ENCODE measurements at regions not wholly inside any gene's neighbourhood (a gene's known extent, or its start where the extent isn't known, plus 50 kb on each side); places are given as distances from the start of the nearest gene placed in this dataset.
A peak's percentile ranks its signal among the peaks of the same experiment; 100 is the strongest.

- no peaks in the 10 kb centered on the region for H3K9me3 Mint-ChIP-seq (ENCODE audit: unreplicated experiment)
- peaks cover 38% of the 10 kb centered on the region for H3K4me1 Mint-ChIP-seq (ENCODE audit: unreplicated experiment)
- H3K27me3 Mint-ChIP-seq (ENCODE audit: unreplicated experiment), result no peaks in the 10 kb centered on the region
- TF ChIP-seq CTCF (IDR thresholded peaks at IDR 0.05), result no peak
- no peak overlapping the region for H3K27ac Mint-ChIP-seq (ENCODE audit: unreplicated experiment)
- no peak for DNase-seq (ENCODE audit: extremely low spot score, unreplicated experiment)
- H3K4me3 Mint-ChIP-seq (ENCODE audit: unreplicated experiment), result no peak overlapping the region
- H3K36me3 Mint-ChIP-seq (ENCODE audit: unreplicated experiment), result no peaks in the 10 kb centered on the region
Observed at GRCh38 chr14:84085493-84085892, 1444.5 kb upstream of the FLRT2 start.

- Mint-ChIP-seq H3K9me3 (ENCODE audit: unreplicated experiment) (no peaks in the 10 kb centered on the region), H3K27me3 (ENCODE audit: unreplicated experiment) (no peaks in the 10 kb centered on the region), H3K4me1 (ENCODE audit: unreplicated experiment) (peaks cover 38% of the 10 kb centered on the region), H3K36me3 (ENCODE audit: unreplicated experiment) (no peaks in the 10 kb centered on the region), H3K4me3 (ENCODE audit: unreplicated experiment) (no peak overlapping the region), H3K27ac (ENCODE audit: unreplicated experiment) (no peak overlapping the region)
- no peak for TF ChIP-seq CTCF (IDR thresholded peaks at IDR 0.05)
- no peak for DNase-seq (ENCODE audit: extremely low spot score, unreplicated experiment)
Observed at GRCh38 chr14:84086714-84087113, 1443.2 kb upstream of the FLRT2 start.

DNA sequence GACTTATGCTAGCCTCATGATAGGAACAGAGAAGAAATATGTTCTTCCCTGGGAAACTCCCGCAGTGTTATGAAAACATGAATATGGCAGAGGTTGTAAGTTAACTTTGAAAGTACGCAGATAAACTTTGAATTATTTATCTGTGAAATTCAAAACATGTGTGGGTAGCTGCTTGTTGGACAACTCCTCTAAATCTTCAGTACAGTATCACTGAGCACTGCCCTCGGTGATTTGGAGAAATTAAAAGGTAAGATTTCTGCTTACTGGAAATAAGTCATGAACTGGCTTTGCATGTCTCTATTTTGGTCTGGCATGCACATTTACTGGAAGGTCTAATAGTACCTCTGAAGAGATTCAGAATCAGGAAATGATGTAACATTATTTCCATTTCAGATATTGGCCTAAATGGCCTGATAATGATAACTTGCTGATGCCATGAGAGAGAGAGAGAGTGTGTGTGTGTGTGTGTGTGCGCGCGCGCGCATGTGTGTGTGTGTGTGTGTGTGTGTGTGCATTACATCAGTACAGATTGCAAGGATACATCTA lies 1441.9 kb upstream of the FLRT2 start:
- no peak for TF ChIP-seq CTCF (IDR thresholded peaks at IDR 0.05)
- H3K27me3 Mint-ChIP-seq (ENCODE audit: unreplicated experiment), result no peaks in the 10 kb centered on the region
- H3K4me1 Mint-ChIP-seq (ENCODE audit: unreplicated experiment), result peaks cover 38% of the 10 kb centered on the region
- DNase-seq (ENCODE audit: extremely low spot score, unreplicated experiment), result no peak
- H3K27ac Mint-ChIP-seq (ENCODE audit: unreplicated experiment), result peak overlapping the region; percentile 85
- H3K4me3 Mint-ChIP-seq (ENCODE audit: unreplicated experiment), result peak overlapping the region; percentile 39
- H3K36me3 Mint-ChIP-seq (ENCODE audit: unreplicated experiment), result no peaks in the 10 kb centered on the region
- H3K9me3 Mint-ChIP-seq (ENCODE audit: unreplicated experiment), result no peaks in the 10 kb centered on the region

GRCh38 chr14:84090837-84091236 lies 1439.1 kb upstream of the FLRT2 start:
- no peak overlapping the region for H3K4me3 Mint-ChIP-seq (ENCODE audit: unreplicated experiment)
- no peaks in the 10 kb centered on the region for H3K9me3 Mint-ChIP-seq (ENCODE audit: unreplicated experiment)
- peaks cover 36% of the 10 kb centered on the region for H3K4me1 Mint-ChIP-seq (ENCODE audit: unreplicated experiment)
- no peaks in the 10 kb centered on the region for H3K27me3 Mint-ChIP-seq (ENCODE audit: unreplicated experiment)
- DNase-seq (ENCODE audit: extremely low spot score, unreplicated experiment), result no peak
- H3K27ac Mint-ChIP-seq (ENCODE audit: unreplicated experiment), result no peak overlapping the region
- no peak for TF ChIP-seq CTCF (IDR thresholded peaks at IDR 0.05)
- no peaks in the 10 kb centered on the region for H3K36me3 Mint-ChIP-seq (ENCODE audit: unreplicated experiment)

- Mint-ChIP-seq H3K27me3 (ENCODE audit: unreplicated experiment) (no peaks in the 10 kb centered on the region), H3K4me1 (ENCODE audit: unreplicated experiment) (peaks cover 11% of the 10 kb centered on the region), H3K36me3 (ENCODE audit: unreplicated experiment) (peaks cover 1% of the 10 kb centered on the region), H3K9me3 (ENCODE audit: unreplicated experiment) (no peaks in the 10 kb centered on the region), H3K27ac (ENCODE audit: unreplicated experiment) (no peak overlapping the region), H3K4me3 (ENCODE audit: unreplicated experiment) (no peak overlapping the region)
- TF ChIP-seq CTCF (IDR thresholded peaks at IDR 0.05), result no peak
- DNase-seq (ENCODE audit: extremely low spot score, unreplicated experiment), result no peak
Observed at GRCh38 chr14:84095681-84096080, 1434.3 kb upstream of the FLRT2 start.

Data from osteocyte (in vitro differentiated cells).